ENCODE measurements at regions not wholly inside any gene's neighbourhood (a gene's known extent, or its start where the extent isn't known, plus 50 kb on each side); places are given as distances from the start of the nearest gene placed in this dataset.
"Not testable (repeated sequence)": the region's sequence is repeated elsewhere in the genome, so short reads cannot be mapped to it uniquely, and the experiment has no call there.

GRCh38 chr14:38578278-38578681, 322.4 kb upstream of the CLEC14A start:
- DNase-seq (ENCODE audit: low read depth), result peak; percentile 6

- no peak for DNase-seq (ENCODE audit: low read depth)
These were observed 311.8 kb upstream of the CLEC14A start for GRCh38 chr14:38567703-38568102.

GRCh38 chr14:38561657-38562056, 305.8 kb upstream of the CLEC14A start:
- no peak for DNase-seq (ENCODE audit: low read depth)

GRCh38 chr14:38559711-38560110, 303.8 kb upstream of the CLEC14A start:
- DNase-seq (ENCODE audit: low read depth), result no peak

- DNase-seq (ENCODE audit: low read depth), result not testable (repeated sequence)
These were observed 301.5 kb upstream of the CLEC14A start for GRCh38 chr14:38557391-38557790.

- no peak for DNase-seq (ENCODE audit: low read depth)
These were observed 300.4 kb upstream of the CLEC14A start for GRCh38 chr14:38556252-38556651.

- no peak for DNase-seq (ENCODE audit: low read depth)
These were observed 298.1 kb upstream of the CLEC14A start for GRCh38 chr14:38554026-38554425.

- peak; percentile 78 for DNase-seq (ENCODE audit: low read depth)
These were observed 297.7 kb upstream of the CLEC14A start for GRCh38 chr14:38553586-38553985.

- DNase-seq (ENCODE audit: low read depth), result no peak
These were observed 293.7 kb upstream of the CLEC14A start for GRCh38 chr14:38549564-38549963.

- no peak for DNase-seq (ENCODE audit: low read depth)
These were observed 292.1 kb upstream of the CLEC14A start for GRCh38 chr14:38547961-38548490.

GRCh38 chr14:38546932-38547551, 291.1 kb upstream of the CLEC14A start:
- DNase-seq (ENCODE audit: low read depth), result no peak

GRCh38 chr14:38544776-38545175, 288.9 kb upstream of the CLEC14A start:
- DNase-seq (ENCODE audit: low read depth), result no peak

GRCh38 chr14:38543851-38544250, 288.0 kb upstream of the CLEC14A start:
- not testable (repeated sequence) for DNase-seq (ENCODE audit: low read depth)

- not testable (repeated sequence) for DNase-seq (ENCODE audit: low read depth)
These were observed 282.2 kb upstream of the CLEC14A start for GRCh38 chr14:38538053-38538452.

- peak; percentile 15 for DNase-seq (ENCODE audit: low read depth)
These were observed 280.6 kb upstream of the CLEC14A start for GRCh38 chr14:38536376-38537038.

- DNase-seq (ENCODE audit: low read depth), result no peak
These were observed 272.7 kb upstream of the CLEC14A start for GRCh38 chr14:38528582-38528981.

- no peak for DNase-seq (ENCODE audit: low read depth)
These were observed 271.6 kb upstream of the CLEC14A start for GRCh38 chr14:38527502-38527878.

- no peak for DNase-seq (ENCODE audit: low read depth)
These were observed 271.1 kb upstream of the CLEC14A start for GRCh38 chr14:38526826-38527501.

GRCh38 chr14:38524636-38525509, 269.0 kb upstream of the CLEC14A start:
- no peak for DNase-seq (ENCODE audit: low read depth)

- peak; percentile 33 for DNase-seq (ENCODE audit: low read depth)
These were observed 266.8 kb upstream of the CLEC14A start for GRCh38 chr14:38522724-38523123.

GRCh38 chr14:38521591-38521990, 265.7 kb upstream of the CLEC14A start:
- DNase-seq (ENCODE audit: low read depth), result no peak

GRCh38 chr14:38517426-38517825, 261.5 kb upstream of the CLEC14A start:
- no peak for DNase-seq (ENCODE audit: low read depth)
